ENCODE measurements at regions not wholly inside any gene's neighbourhood (a gene's known extent, or its start where the extent isn't known, plus 50 kb on each side); places are given as distances from the start of the nearest gene placed in this dataset.

DNA sequence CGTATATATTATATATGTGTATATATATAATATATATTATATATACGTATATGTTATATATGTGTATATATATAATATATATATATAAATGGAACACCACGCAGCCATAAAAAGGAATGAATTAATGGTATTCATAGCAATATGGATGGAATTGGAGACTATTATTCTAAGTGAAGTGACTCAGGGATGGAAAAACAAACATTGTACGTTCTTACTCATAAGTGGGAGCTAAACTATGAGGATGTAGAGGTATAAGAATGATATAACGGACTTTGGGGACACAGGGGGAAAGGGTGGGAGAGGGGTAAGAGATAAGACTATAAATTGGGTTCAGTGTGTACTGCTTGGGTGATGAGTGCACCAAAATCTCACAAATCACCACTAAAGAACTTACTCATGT lies 1388.9 kb downstream of the C4orf33 start:
- TF ChIP-seq, protein P1, sequence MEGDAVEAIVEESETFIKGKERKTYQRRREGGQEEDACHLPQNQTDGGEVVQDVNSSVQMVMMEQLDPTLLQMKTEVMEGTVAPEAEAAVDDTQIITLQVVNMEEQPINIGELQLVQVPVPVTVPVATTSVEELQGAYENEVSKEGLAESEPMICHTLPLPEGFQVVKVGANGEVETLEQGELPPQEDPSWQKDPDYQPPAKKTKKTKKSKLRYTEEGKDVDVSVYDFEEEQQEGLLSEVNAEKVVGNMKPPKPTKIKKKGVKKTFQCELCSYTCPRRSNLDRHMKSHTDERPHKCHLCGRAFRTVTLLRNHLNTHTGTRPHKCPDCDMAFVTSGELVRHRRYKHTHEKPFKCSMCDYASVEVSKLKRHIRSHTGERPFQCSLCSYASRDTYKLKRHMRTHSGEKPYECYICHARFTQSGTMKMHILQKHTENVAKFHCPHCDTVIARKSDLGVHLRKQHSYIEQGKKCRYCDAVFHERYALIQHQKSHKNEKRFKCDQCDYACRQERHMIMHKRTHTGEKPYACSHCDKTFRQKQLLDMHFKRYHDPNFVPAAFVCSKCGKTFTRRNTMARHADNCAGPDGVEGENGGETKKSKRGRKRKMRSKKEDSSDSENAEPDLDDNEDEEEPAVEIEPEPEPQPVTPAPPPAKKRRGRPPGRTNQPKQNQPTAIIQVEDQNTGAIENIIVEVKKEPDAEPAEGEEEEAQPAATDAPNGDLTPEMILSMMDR (IDR thresholded peaks at IDR 0.05): no peak
- TF ChIP-seq POLR2A (IDR thresholded peaks at IDR 0.05): no peak
